Activated CD8-positive, alpha-beta T cell treated with anti-CD3 and anti-CD28 coated beads for 36 hours (primary cell): ENCODE measurements at regions not wholly inside any gene's neighbourhood (a gene's known extent, or its start where the extent isn't known, plus 50 kb on each side); places are given as distances from the start of the nearest gene placed in this dataset.

Source experiments
- ATAC-seq: fragments of 200-7000 bp; cut with Tn5 transposase; one replicate; pipeline ENCODE4 v1.10.0; 2021; ENCODE audit warnings: mild to moderate bottlenecking, moderate library complexity
- CTCF ChIA-PET: fragments of 350-600 bp; sonication (Branson Sonifier 250); formaldehyde crosslinking; loops from one replicate; lab custom pipeline; 2021; ENCODE audit warnings: antibody characterized with exemption; lab: Charles Lee
- POLR2A ChIA-PET: fragments of 350-600 bp; sonication (Branson Sonifier 250); formaldehyde crosslinking; loops from one replicate; lab custom pipeline; 2021; ENCODE audit warnings: antibody characterized with exemption; lab: Charles Lee
- DNase-seq: peaks from one replicate; pipeline ENCODE4 v3.0.0-alpha.2; 2020
- H3K27ac Mint-ChIP-seq: one replicate; pipeline ENCODE4 v1.8.0; 2021; ENCODE audit warnings: mild to moderate bottlenecking, mixed read lengths
- H3K27me3 Mint-ChIP-seq: one replicate; pipeline ENCODE4 v1.8.0; 2021; ENCODE audit warnings: mixed read lengths
- H3K36me3 Mint-ChIP-seq: one replicate; pipeline ENCODE4 v1.8.0; 2021; ENCODE audit warnings: low read depth, mixed read lengths
- H3K4me1 Mint-ChIP-seq: one replicate; pipeline ENCODE4 v1.8.0; 2021; ENCODE audit warnings: low read depth, mixed read lengths
- H3K4me3 Mint-ChIP-seq: one replicate; pipeline ENCODE4 v1.8.0; 2021; ENCODE audit warnings: mild to moderate bottlenecking, moderate library complexity, mixed read lengths
- H3K9me3 Mint-ChIP-seq: one replicate; pipeline ENCODE4 v1.8.0; 2021; ENCODE audit warnings: mixed read lengths
- CTCF ChIP-seq: fragments of 200-600 bp; IDR thresholded peaks from one replicate; pipeline ENCODE4 v1.8.0; 2022; ENCODE audit warnings: antibody characterized with exemption, mild to moderate bottlenecking
- intact Hi-C: fragments of 100-400 bp; cut with micrococcal nuclease; formaldehyde crosslinking; loops from one replicate; pipeline ENCODE4 v1.10.0; 2022

GRCh38 chr2:122795763-122796162 lies 1040.3 kb downstream of the TSN start:
- Mint-ChIP-seq H3K9me3 (peaks cover 5% of the 10 kb centered on the region), H3K27me3 (no peaks in the 10 kb centered on the region), H3K27ac (no peak overlapping the region), H3K4me1 (no peaks in the 10 kb centered on the region), H3K36me3 (no peaks in the 10 kb centered on the region), H3K4me3 (no peak overlapping the region)
- ATAC-seq: no peak
- DNase-seq: no peak
- ChIA-PET POLR2A (no interaction called here), CTCF (interaction anchor here (0.8 kb wide), 1 partner anchor 23 kb away, joined by 3 read pairs; no protein-coding TSS in a partner anchor)
- TF ChIP-seq CTCF: no peak
- intact Hi-C loops: no loop called here

GRCh38 chr2:122799391-122799790 lies 1043.9 kb downstream of the TSN start:
- H3K27me3 Mint-ChIP-seq: no peaks in the 10 kb centered on the region
- H3K36me3 Mint-ChIP-seq: no peaks in the 10 kb centered on the region
- ChIA-PET POLR2A (interaction anchor here (0.6 kb wide), 1 partner anchor 550 kb away, joined by 5 read pairs; no protein-coding TSS in a partner anchor), CTCF (no interaction called here)
- intact Hi-C loops: no loop called here
- TF ChIP-seq CTCF: no peak
- ATAC-seq: no peak
- DNase-seq: no peak
- no peak overlapping the region for H3K27ac Mint-ChIP-seq
- H3K4me3 Mint-ChIP-seq: no peak overlapping the region
- no peaks in the 10 kb centered on the region for H3K4me1 Mint-ChIP-seq
- no peaks in the 10 kb centered on the region for H3K9me3 Mint-ChIP-seq

DNA sequence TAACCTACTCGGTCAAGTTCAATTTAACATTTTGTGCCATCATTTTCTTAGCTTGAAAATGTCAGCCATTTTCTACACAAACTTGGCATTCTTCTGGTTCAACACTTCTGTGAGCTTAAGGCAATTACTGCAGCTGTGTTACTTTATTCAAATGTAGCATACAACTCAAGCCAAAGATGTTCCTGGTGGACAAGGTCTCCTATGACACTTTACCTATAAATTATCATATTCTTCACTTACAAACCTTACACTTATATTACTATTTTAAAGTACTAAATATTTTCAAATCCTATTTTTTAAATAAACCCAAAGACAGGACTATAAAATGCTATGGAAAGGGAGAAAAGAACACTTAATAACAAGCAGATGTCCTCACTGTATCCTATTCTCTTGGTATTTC lies 1045.3 kb downstream of the TSN start:
- TF ChIP-seq CTCF: no peak
- ATAC-seq (no peak), DNase-seq (no peak)
- ChIA-PET CTCF (no interaction called here), POLR2A (no interaction called here)
- no peaks in the 10 kb centered on the region for H3K27me3 Mint-ChIP-seq
- H3K4me3 Mint-ChIP-seq: no peak overlapping the region
- no peaks in the 10 kb centered on the region for H3K36me3 Mint-ChIP-seq
- intact Hi-C loops: no loop called here
- H3K4me1 Mint-ChIP-seq: no peaks in the 10 kb centered on the region
- no peaks in the 10 kb centered on the region for H3K9me3 Mint-ChIP-seq
- H3K27ac Mint-ChIP-seq: no peak overlapping the region

DNA sequence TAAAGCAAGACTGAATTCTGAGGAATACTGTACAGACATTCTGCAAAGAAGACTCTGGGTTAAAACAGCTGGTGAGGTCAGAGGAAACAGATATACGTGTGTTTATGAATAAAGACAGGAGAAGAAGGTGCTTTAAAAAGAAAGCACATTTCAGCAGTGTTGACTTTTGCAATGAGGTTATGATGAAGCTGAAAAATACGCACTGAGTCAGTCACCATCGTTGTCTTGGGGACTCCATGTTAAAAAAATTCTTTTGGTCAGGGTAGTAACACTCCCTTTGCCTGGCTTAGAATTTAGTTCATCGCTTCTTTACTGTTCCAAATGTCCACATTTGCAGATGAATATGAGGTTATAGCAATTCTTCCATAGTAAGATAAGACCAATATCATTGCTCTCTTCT lies 1049.0 kb downstream of the TSN start:
- DNase-seq: no peak
- POLR2A ChIA-PET: no interaction called here
- CTCF ChIA-PET: no interaction called here
- no peak for ATAC-seq
- H3K36me3 Mint-ChIP-seq: no peaks in the 10 kb centered on the region
- no peaks in the 10 kb centered on the region for H3K4me1 Mint-ChIP-seq
- H3K27me3 Mint-ChIP-seq: no peaks in the 10 kb centered on the region
- no peak for TF ChIP-seq CTCF
- no peak overlapping the region for H3K4me3 Mint-ChIP-seq
- intact Hi-C loops: no loop called here
- H3K27ac Mint-ChIP-seq: no peak overlapping the region
- no peaks in the 10 kb centered on the region for H3K9me3 Mint-ChIP-seq

DNA sequence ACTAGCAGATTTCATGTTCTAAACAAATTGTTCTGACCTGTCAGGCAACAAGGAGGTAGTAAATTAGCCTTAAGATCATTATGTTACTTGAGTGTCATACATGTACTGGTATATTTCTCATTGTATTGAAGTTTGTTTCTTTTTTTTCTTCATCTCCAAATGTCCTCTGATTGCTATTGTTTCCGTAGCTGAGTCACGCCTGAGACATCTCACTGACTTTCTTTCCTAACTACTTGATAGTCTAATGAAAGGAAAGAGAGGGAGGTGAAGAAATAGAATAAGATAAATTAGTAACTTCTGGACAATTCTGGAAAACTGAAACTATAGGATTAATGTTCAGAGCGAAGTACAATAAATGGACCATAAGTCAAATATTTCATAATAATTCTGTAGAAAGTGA lies 1049.9 kb downstream of the TSN start:
- intact Hi-C loops: no loop called here

More for the DNA sequence above, 1049.9 kb downstream of the TSN start:
- no peak for DNase-seq
- no peaks in the 10 kb centered on the region for H3K4me1 Mint-ChIP-seq
- H3K36me3 Mint-ChIP-seq: no peaks in the 10 kb centered on the region
- no peaks in the 10 kb centered on the region for H3K27me3 Mint-ChIP-seq
- POLR2A ChIA-PET: no interaction called here
- ATAC-seq: no peak
- no peak for TF ChIP-seq CTCF
- H3K27ac Mint-ChIP-seq: no peak overlapping the region
- no peak overlapping the region for H3K4me3 Mint-ChIP-seq
- H3K9me3 Mint-ChIP-seq: no peaks in the 10 kb centered on the region
- CTCF ChIA-PET: no interaction called here
